IgD-negative memory B cell (primary cell): ENCODE measurements at regions not wholly inside any gene's neighbourhood (a gene's known extent, or its start where the extent isn't known, plus 50 kb on each side); places are given as distances from the start of the nearest gene placed in this dataset.
"Not testable (repeated sequence)": the region's sequence is repeated elsewhere in the genome, so short reads cannot be mapped to it uniquely, and the experiment has no call there.

ENCODE experiments used
- H3K27ac Mint-ChIP-seq, 3 donors: one replicate each; pipeline ENCODE4 v1.8.0; 2020 to 2022; ENCODE audit warnings: mild to moderate bottlenecking in 3 of 3, mixed read lengths in 3 of 3, moderate library complexity in 1 of 3
- H3K27me3 Mint-ChIP-seq: one replicate; pipeline ENCODE4 v1.8.0; 2021; ENCODE audit warnings: mixed read lengths
- H3K36me3 Mint-ChIP-seq: one replicate; pipeline ENCODE4 v1.8.0; 2020; ENCODE audit warnings: mild to moderate bottlenecking, mixed read lengths
- H3K4me1 Mint-ChIP-seq, 3 donors: one replicate each; pipeline ENCODE4 v1.8.0; 2020 to 2022; ENCODE audit warnings: mixed read lengths in 3 of 3, mild to moderate bottlenecking in 1 of 3
- H3K4me3 Mint-ChIP-seq, 4 donors: one replicate each; pipeline ENCODE4 v1.8.0; 2020 to 2022; ENCODE audit warnings: mild to moderate bottlenecking in 4 of 4, mixed read lengths in 4 of 4, moderate library complexity in 3 of 4
- H3K9me3 Mint-ChIP-seq, 3 donors: one replicate each; pipeline ENCODE4 v1.8.0; 2020 to 2021; ENCODE audit warnings: mixed read lengths in 3 of 3, mild to moderate bottlenecking in 1 of 3

DNA sequence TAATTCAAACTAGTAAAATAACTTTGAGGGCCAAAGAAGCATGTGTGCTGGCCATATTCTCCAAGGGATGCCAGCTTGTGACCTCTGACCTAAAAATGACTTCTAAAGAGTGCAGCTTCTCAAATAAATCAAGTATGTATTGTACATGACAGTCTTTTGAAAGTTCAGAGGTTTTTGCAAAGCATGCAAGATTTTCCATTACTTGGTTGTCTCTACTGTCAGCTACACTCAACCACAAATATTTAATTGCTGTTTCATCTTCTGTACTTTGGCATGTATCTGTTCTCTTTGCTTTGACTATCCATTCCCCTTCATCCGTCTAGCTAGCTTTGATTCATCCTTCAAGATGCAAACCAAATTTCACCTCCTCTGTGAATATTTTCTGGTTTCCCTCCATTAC is 121.9 kb upstream of the HS3ST2 start:
- Mint-ChIP-seq H3K27me3 (no peaks in the 10 kb centered on the region), H3K9me3 (peaks cover 0 to 5% (median 0%) of the 10 kb centered on the region in 3 donors), H3K36me3 (peaks cover under 1% of the 10 kb centered on the region), H3K4me1 (no peaks in the 10 kb centered on the region), H3K4me3 (no peak overlapping the region), H3K27ac (no peak overlapping the region)

DNA sequence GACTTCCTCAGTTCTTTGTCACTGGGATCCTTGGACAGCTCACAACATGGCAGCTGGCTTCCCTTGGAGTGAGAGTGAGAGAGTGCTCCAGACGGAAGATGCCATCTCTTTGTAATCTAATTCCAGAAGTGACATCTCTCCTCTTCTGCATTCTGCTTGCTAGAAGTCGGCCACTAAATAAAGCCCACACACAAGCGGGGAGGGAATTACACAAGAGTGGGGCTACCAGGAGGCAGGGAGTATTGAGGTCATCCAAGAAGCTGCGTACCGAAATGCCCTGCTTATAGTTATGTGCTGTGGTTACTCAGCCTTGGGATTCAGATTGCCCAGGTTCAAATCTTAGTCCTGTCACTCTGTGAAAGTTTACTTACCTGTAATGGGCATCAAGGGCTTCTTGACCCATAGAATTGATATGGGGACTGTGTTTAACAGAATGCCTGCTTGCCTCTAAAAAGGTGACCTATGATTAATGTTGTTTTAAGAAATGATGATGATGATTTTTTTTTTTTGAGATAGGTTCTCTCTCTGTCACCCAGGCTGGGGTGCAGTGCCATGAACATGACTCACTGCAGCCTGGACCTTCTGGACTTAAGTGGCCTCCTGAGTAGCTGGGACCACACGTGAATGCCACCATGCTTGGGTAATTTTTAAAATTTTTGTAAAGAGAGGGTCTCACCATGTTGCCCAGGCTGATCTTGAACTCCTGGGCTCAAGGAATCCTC is 120.9 kb upstream of the HS3ST2 start:
- no peaks in the 10 kb centered on the region for H3K4me1 Mint-ChIP-seq
- H3K36me3 Mint-ChIP-seq: peaks cover 1% of the 10 kb centered on the region
- no peaks in the 10 kb centered on the region for H3K9me3 Mint-ChIP-seq
- no peak overlapping the region for H3K4me3 Mint-ChIP-seq
- H3K27me3 Mint-ChIP-seq: no peaks in the 10 kb centered on the region
- H3K27ac Mint-ChIP-seq: no peak overlapping the region

DNA sequence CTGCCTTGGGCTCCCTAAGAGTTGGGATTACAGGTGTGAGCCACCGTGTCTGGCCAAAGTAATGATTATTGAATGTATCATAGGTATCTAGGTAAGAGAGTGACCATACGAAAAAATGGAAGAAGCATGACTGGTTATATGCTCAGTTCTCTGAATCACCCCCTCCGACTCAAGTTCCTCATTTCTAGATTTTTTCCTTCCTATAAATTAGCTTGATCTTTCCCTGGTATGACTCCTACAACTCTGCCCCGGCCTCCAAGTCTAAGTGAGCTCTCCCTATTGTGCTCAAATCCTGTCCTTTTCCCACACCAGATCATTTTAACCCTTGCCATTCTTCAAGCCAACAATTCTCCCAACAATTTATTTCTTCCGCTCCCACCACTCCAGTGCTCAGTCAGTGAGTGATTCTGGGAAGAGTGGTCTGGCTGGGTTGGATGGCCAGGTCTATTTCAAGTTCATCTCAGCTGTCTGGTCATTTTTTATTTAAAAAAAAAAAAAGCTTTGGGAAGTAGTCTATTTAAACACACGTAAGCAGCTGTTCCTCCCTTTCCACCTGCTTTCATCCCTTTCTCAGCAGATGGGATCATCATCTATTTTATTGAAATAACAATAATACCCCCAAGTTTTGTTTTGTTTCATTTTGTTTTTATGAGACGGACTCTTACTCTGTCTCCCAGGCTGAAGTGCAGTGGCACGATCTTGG is 120.2 kb upstream of the HS3ST2 start:
- Mint-ChIP-seq H3K27me3 (no peaks in the 10 kb centered on the region), H3K4me1 (no peaks in the 10 kb centered on the region), H3K4me3 (no peak overlapping the region), H3K27ac (no peak overlapping the region), H3K9me3 (no peaks in the 10 kb centered on the region), H3K36me3 (peaks cover 1% of the 10 kb centered on the region)

DNA sequence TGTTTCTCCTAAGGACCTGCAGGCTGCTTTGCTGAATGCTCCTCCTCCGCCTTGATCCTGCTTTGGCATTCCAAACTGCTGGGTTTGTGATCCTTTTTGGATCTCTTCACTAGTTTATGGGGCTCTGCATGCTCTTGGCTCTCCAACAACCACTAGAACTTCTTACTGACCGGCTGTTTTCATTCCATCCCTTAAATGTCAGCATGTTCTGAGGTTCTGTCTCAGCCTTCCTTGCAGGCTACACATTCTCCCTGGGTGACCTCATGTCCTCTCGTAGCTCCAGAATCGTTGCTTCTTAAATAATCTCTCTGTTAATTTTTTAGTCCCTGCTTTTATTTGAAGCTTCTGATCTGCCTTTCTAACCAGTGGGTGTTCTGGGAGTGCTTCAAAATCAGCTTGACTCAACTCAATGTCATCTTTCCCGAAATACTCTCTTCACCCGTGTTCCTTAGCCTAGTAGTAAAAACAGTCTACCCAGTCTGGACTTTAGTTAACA is 119.0 kb upstream of the HS3ST2 start:
- H3K27me3 Mint-ChIP-seq: no peaks in the 10 kb centered on the region
- H3K4me3 Mint-ChIP-seq: no peak overlapping the region
- H3K4me1 Mint-ChIP-seq: no peaks in the 10 kb centered on the region
- peaks cover 0 to 2% (median 0%) of the 10 kb centered on the region in 3 donors for H3K9me3 Mint-ChIP-seq
- H3K36me3 Mint-ChIP-seq: peaks cover 1% of the 10 kb centered on the region
- H3K27ac Mint-ChIP-seq: no peak overlapping the region

DNA sequence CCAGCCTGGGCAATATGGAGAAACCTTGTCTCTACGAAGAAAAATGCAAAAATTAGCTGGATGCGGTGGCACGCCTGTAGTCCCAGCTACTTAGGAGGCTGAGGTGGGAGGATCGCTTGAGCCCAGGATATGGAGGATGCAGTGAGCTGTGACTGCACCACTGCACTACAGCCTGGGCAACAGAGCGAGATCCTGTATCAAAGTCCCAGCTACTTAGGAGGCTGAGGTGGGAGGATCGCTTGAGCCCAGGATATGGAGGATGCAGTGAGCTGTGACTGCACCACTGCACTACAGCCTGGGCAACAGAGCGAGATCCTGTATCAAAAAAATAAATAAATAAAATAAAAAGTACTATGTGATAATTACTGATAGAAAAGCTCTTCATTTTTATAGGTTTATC is 118.2 kb upstream of the HS3ST2 start:
- not testable (repeated sequence) for H3K4me3 Mint-ChIP-seq, H3K4me1 Mint-ChIP-seq, H3K27ac Mint-ChIP-seq, H3K36me3 Mint-ChIP-seq, H3K27me3 Mint-ChIP-seq, H3K9me3 Mint-ChIP-seq

DNA sequence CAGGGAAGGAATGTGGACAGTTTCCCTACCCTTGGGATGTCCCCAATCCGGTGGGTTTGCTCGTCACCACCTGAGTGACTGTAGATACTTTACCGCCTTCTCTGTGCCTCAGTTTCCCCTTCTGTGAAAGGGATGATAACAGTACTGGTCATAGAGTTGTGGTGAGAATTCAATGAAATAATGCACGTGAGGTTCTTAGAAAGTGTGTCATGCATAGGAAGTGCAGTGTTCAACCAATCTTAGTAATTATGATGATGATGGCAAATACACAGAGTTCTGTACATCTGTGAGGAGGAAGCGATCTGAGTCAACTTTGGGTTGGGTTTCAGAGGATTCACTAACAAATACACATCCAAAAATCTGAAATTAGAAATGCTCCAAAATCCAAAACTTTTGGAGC is 114.6 kb upstream of the HS3ST2 start:
- Mint-ChIP-seq H3K4me1 (no peaks in the 10 kb centered on the region), H3K4me3 (no peak overlapping the region), H3K27me3 (peaks cover 20% of the 10 kb centered on the region), H3K36me3 (peaks cover 1% of the 10 kb centered on the region), H3K27ac (no peak overlapping the region), H3K9me3 (peaks cover 0 to 7% (median 0%) of the 10 kb centered on the region in 3 donors)

DNA sequence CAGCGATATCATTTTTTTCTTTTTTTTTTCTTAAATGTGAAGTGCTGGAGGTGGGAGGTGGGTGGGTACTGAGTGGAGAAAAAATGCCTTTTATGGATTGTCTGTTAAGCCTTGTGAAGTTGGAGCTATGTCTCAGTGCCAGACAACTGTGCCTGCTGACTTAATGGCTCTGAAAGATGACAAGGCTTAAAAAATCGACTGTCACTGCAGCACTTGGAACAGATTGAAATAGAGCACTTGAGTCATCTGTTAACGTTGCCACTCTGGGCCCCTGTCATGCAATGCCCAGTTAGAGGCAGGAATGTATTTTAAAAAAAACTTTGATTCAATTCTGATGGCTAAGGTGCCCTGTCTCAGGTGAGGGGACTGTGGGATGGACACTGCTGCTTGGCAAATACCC is 108.2 kb upstream of the HS3ST2 start:
- no peak overlapping the region for H3K27ac Mint-ChIP-seq
- no peaks in the 10 kb centered on the region for H3K4me1 Mint-ChIP-seq
- H3K9me3 Mint-ChIP-seq: peaks cover 0 to 3% (median 0%) of the 10 kb centered on the region in 3 donors
- H3K27me3 Mint-ChIP-seq: peaks cover 25% of the 10 kb centered on the region
- H3K36me3 Mint-ChIP-seq: no peaks in the 10 kb centered on the region
- H3K4me3 Mint-ChIP-seq: no peak overlapping the region

DNA sequence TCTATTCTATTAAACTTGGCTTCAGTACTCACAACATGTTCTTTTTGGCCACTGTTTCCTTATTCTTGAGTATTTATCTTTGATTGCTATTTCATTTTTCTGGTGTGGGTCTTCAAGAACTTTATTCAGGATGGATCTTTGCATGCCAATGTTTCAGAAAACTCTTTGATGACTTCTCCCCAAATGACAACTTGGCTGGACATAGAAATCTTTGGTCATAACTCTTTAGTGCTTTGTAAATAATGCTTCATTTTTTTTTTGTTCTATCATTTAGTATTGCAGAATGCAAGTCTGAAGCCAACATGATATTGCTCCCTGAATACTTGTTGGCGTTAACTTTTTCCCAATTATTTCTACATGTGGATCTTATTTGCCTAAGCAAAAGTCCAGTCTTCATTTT is 103.6 kb upstream of the HS3ST2 start:
- Mint-ChIP-seq H3K9me3 (peaks cover 2 to 24% (median 7%) of the 10 kb centered on the region in 3 donors), H3K27me3 (peaks cover 12% of the 10 kb centered on the region), H3K4me3 (no peak overlapping the region), H3K36me3 (no peaks in the 10 kb centered on the region), H3K27ac (no peak overlapping the region), H3K4me1 (peaks cover 0 to 1% (median 0%) of the 10 kb centered on the region in 3 donors)

DNA sequence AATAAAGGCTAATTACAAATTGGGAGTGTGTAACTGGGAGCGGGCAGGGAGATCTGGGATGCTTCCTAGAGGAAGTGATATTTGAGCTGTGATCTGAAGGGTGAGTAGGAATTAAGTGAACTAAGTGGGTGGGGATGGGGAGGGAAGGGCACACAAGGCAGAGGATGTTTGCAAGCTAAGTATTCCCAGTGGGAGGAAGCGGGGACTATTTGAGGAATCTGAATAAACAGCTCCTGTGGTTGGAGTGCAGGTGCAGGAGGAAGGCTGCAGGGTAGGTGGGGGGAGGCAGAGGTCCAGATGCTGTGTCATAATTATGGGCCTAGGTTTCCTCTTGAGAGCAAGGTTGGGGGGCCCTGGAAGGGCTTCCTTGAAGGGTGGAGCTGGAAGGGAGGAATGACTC is 102.1 kb upstream of the HS3ST2 start:
- Mint-ChIP-seq H3K27me3 (peaks cover 7% of the 10 kb centered on the region), H3K36me3 (no peaks in the 10 kb centered on the region), H3K9me3 (peaks cover 2 to 24% (median 7%) of the 10 kb centered on the region in 3 donors), H3K27ac (no peak overlapping the region), H3K4me1 (peaks cover 0 to 1% (median 0%) of the 10 kb centered on the region in 3 donors), H3K4me3 (peak overlapping the region in 2 of 4 donors; percentile 20 to 71)

DNA sequence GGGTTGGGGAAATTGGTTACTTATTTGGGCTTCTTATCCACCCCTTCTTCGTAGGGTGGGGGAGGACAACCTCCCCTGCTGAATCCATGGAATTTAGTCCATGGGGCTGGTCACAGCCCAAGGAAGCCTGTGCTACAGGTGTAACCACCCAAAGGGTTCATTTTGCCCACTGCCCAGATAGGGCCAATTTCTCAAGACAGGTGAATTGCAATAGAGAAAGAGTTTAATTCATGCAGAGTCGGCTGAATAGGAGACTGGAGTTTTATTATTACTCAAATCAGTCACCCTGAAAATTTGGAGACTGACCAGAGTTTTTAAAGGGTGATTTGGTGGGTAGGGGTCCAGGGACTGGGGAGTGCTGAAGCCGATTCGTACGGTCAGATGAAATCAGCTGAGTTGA is 101.5 kb upstream of the HS3ST2 start:
- H3K27ac Mint-ChIP-seq: peak overlapping the region in 1 of 3 donors; percentile 72
- peaks cover 7% of the 10 kb centered on the region for H3K27me3 Mint-ChIP-seq
- no peaks in the 10 kb centered on the region for H3K36me3 Mint-ChIP-seq
- H3K4me1 Mint-ChIP-seq: peaks cover 0 to 1% (median 0%) of the 10 kb centered on the region in 3 donors
- peak overlapping the region in 1 of 4 donors; percentile 78 for H3K4me3 Mint-ChIP-seq
- peaks cover 2 to 24% (median 7%) of the 10 kb centered on the region in 3 donors for H3K9me3 Mint-ChIP-seq

DNA sequence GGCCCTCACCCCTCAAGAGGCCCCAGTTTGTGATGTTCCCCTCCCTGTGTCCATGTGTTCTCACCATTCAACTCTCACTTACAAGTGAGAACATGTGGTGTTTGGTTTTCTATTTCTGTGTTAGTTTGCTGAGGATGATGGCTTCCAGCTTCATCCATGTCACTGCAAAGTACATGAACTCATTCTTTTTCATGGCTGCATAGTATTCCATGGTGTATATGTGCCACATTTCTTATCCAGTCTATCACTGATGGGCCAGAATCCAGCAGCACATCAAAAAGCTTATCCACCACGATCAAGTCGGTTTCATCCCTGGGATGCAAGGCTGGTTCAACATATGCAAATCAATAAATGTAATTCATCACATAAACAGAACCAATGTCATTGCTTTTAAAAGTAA is 95.4 kb upstream of the HS3ST2 start:
- H3K4me1 Mint-ChIP-seq, H3K4me3 Mint-ChIP-seq, H3K36me3 Mint-ChIP-seq, H3K27ac Mint-ChIP-seq, H3K9me3 Mint-ChIP-seq: not testable (repeated sequence)
- H3K27me3 Mint-ChIP-seq: peaks cover 10% of the 10 kb centered on the region

DNA sequence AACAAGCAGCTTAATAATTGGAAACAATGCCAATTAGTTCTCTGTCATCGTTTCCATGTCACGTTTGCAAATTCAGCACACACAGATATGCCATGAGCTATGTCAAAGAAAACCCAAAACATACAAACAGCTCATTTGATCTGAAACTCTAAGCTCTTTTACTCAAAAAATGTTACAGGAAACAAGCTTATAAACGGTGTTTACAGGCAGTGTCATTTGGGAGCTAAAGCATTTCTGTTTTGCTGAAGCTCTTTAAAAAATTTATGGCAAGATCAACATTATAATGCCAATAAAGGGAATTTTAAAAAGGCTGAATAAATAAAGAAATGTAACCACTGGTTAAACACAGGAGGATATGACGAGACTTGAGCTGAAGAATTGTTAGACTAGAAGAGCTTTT is 94.0 kb upstream of the HS3ST2 start:
- Mint-ChIP-seq H3K4me1 (no peaks in the 10 kb centered on the region), H3K36me3 (no peaks in the 10 kb centered on the region), H3K4me3 (no peak overlapping the region), H3K9me3 (peaks cover 2 to 6% (median 4%) of the 10 kb centered on the region in 3 donors), H3K27me3 (peaks cover 9% of the 10 kb centered on the region), H3K27ac (no peak overlapping the region)

DNA sequence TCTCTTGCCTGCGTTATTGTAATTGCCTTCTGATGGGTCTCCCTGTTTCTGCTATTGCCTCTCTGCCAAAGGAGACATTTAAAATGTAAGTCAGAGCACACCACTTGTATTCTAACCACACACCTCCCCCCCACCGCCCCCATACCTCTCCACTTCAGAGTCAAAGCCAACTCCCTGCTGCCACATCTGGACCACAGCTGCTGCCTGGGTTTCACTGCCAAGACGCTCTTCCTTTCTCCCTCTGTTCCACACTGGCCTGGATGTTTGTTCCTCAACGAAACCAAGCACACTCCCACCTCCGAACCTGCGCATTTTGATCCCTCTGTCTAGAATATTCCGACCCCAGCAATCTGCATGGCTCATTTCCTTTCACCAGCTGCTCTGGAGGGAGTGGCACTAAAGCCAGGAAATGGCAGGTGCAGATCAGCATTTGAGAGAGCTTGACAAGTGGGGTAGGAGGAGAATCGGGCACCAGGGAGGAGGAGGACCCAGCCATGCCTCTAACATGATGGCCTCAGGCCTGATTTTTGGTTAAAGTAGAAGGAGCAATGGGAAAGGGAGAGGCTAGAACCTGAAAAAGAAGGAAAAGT is 92.4 kb upstream of the HS3ST2 start:
- H3K4me1 Mint-ChIP-seq: peaks cover 0 to 3% (median 0%) of the 10 kb centered on the region in 3 donors
- peaks cover 9% of the 10 kb centered on the region for H3K27me3 Mint-ChIP-seq
- no peaks in the 10 kb centered on the region for H3K36me3 Mint-ChIP-seq
- peaks cover 2 to 6% (median 4%) of the 10 kb centered on the region in 3 donors for H3K9me3 Mint-ChIP-seq
- H3K4me3 Mint-ChIP-seq: no peak overlapping the region
- no peak overlapping the region for H3K27ac Mint-ChIP-seq

DNA sequence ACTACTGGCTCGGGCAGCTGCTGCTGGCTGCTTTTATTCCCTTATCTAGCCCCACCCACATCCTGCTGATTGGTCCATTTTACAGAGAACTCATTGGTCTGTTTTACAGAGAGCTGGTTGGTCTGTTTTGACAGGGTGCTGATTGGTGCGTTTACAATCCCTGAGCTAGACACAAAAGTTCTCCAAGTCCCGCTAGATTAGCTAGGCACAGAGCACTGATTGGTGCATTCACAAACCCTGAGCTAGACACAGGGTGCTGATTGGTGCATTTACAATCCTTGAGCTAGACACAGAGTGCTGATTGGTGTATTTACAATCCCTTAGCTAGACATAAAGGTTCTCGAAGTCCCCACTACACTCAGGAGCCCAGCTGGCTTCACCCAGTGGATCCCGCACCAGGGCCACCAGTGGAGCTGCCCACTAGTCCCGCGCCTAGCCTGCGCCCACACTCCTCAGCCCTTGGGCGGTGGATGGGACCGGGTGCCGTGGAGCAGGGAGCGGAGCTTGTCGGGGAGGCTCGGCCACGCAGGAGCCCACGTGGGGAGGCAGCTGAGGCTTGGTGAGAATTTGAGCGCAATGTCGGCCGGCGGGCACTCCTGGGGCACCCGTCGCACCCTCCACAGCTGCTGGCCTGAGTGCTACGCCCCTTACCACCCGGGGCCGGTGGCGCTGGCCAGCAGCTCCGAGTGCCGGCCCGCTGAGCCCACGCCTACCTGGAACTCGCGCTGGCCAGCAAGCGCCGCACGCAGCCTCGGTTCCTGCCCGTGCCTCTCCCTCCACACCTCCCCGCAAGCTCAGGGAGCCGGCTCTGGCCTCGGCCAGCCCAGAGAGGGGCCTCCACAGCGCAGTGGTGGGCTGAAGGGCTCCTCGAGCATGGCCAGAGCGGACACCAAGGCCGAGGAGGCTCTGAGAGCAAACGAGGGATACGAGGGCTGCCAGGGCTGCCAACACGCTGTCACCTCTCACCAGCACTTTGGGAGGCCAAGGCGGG is 91.1 kb upstream of the HS3ST2 start:
- H3K36me3 Mint-ChIP-seq, H3K9me3 Mint-ChIP-seq, H3K4me3 Mint-ChIP-seq, H3K4me1 Mint-ChIP-seq, H3K27me3 Mint-ChIP-seq, H3K27ac Mint-ChIP-seq: not testable (repeated sequence)
